Vagina (tissue), 2 donors: ENCODE measurements at regions not wholly inside any gene's neighbourhood (a gene's known extent, or its start where the extent isn't known, plus 50 kb on each side); places are given as distances from the start of the nearest gene placed in this dataset.
"Not testable (repeated sequence)": the region's sequence is repeated elsewhere in the genome, so short reads cannot be mapped to it uniquely, and the experiment has no call there.

Experiments used
- DNase-seq, 2 donors: peaks; one replicate each; pipeline ENCODE4 v3.0.0-alpha.2; 2017; ENCODE audit errors: extremely low spot score in 2 of 2
- H3K27ac ChIP-seq: fragments of 200-600 bp; sonication (generic); one replicate; pipeline ENCODE4 v1.5.1; 2019
- H3K27me3 ChIP-seq: fragments of 200-600 bp; sonication (generic); one replicate; pipeline ENCODE4 v1.5.1; 2019
- H3K36me3 ChIP-seq, 2 donors: fragments of 200-600 bp; sonication (generic); one replicate each; pipeline ENCODE4 v1.5.1; 2017 to 2019
- H3K4me1 ChIP-seq: fragments of 200-600 bp; sonication (generic); one replicate; pipeline ENCODE4 v1.5.1; 2019
- H3K4me3 ChIP-seq, 2 donors: fragments of 200-600 bp; sonication (generic); 1 replicate in 1 of 2; 2 replicates in 1 of 2; pipeline ENCODE4 v1.5.1; 2016 to 2019
- H3K9me3 ChIP-seq: fragments of 200-600 bp; sonication (generic); one replicate; pipeline ENCODE4 v1.5.1; 2019
- CTCF ChIP-seq, 3 experiments: fragments of 450-650 bp in 2 of 3; fragments of 200-600 bp in 1 of 3; sonication (generic) in 1 of 3; IDR thresholded peaks; one replicate each; pipeline ENCODE4 v1.5.1; 2017 to 2019; ENCODE audit warnings: antibody characterized with exemption in 3 of 3, mild to moderate bottlenecking in 2 of 3, moderate library complexity in 2 of 3
- POLR2A ChIP-seq, 2 donors: fragments of 450-650 bp; IDR thresholded peaks; one replicate each; pipeline ENCODE4 v1.6.1; 2017; ENCODE audit warnings: antibody characterized with exemption in 2 of 2, mild to moderate bottlenecking in 2 of 2, moderate library complexity in 2 of 2
- POLR2AphosphoS5 ChIP-seq, 2 donors: sonication (generic); formaldehyde crosslinking; IDR thresholded peaks; one replicate each; pipeline ENCODE4 v1.9.0; 2017; ENCODE audit warnings: antibody characterized with exemption in 2 of 2, mild to moderate bottlenecking in 2 of 2, low read depth in 1 of 2; ENCODE audit not compliant: insufficient read depth in 1 of 2
- intact Hi-C: fragments of 100-400 bp; cut with DNase I; formaldehyde crosslinking; loops from one replicate; pipeline ENCODE4 v1.15.1; 2023

GRCh38 chr1:56092684-56093570, 486.4 kb downstream of the PLPP3 start:
- peaks cover 7% of the 10 kb centered on the region for H3K4me1 ChIP-seq
- intact Hi-C loops = no loop called here
- DNase-seq = no peak
- no peaks in the 10 kb centered on the region for H3K27me3 ChIP-seq
- no peak overlapping the region for H3K4me3 ChIP-seq
- no peaks in the 10 kb centered on the region for H3K36me3 ChIP-seq
- H3K9me3 ChIP-seq = no peaks in the 10 kb centered on the region
- TF ChIP-seq CTCF (IDR thresholded peaks at IDR 0.05) (no peak), POLR2A (IDR thresholded peaks at IDR 0.05) (no peak), POLR2AphosphoS5 (IDR thresholded peaks at IDR 0.05; ENCODE audit: insufficient read depth in 1 of 2, low read depth in 1 of 2) (no peak)
- H3K27ac ChIP-seq = peak overlapping the region; percentile 48

GRCh38 chr1:56089826-56090225, 489.5 kb downstream of the PLPP3 start:
- intact Hi-C loops, H3K9me3 ChIP-seq, H3K4me1 ChIP-seq, H3K27me3 ChIP-seq, DNase-seq, H3K4me3 ChIP-seq, H3K36me3 ChIP-seq, H3K27ac ChIP-seq: not testable (repeated sequence)

GRCh38 chr1:56084246-56084645, 495.1 kb downstream of the PLPP3 start:
- TF ChIP-seq CTCF (IDR thresholded peaks at IDR 0.05) (no peak), POLR2AphosphoS5 (IDR thresholded peaks at IDR 0.05; ENCODE audit: insufficient read depth in 1 of 2, low read depth in 1 of 2) (no peak), POLR2A (IDR thresholded peaks at IDR 0.05) (no peak)
- H3K9me3 ChIP-seq = no peaks in the 10 kb centered on the region
- H3K27me3 ChIP-seq = no peaks in the 10 kb centered on the region
- H3K36me3 ChIP-seq = no peaks in the 10 kb centered on the region
- intact Hi-C loops = no loop called here
- H3K4me1 ChIP-seq = peaks cover 8% of the 10 kb centered on the region
- no peak for DNase-seq
- no peak overlapping the region for H3K4me3 ChIP-seq
- no peak overlapping the region for H3K27ac ChIP-seq

- Histone ChIP-seq H3K27me3 (no peaks in the 10 kb centered on the region), H3K9me3 (no peaks in the 10 kb centered on the region), H3K27ac (no peak overlapping the region), H3K36me3 (no peaks in the 10 kb centered on the region), H3K4me3 (no peak overlapping the region), H3K4me1 (peaks cover 8% of the 10 kb centered on the region)
- TF ChIP-seq POLR2AphosphoS5 (IDR thresholded peaks at IDR 0.05; ENCODE audit: insufficient read depth in 1 of 2, low read depth in 1 of 2) = no peak
- TF ChIP-seq CTCF (IDR thresholded peaks at IDR 0.05) = no peak
- TF ChIP-seq POLR2A (IDR thresholded peaks at IDR 0.05) = no peak
- intact Hi-C loops = no loop called here
- DNase-seq = no peak
Observed at GRCh38 chr1:56081736-56082135, 497.6 kb downstream of the PLPP3 start.

- H3K27me3 ChIP-seq = no peaks in the 10 kb centered on the region
- TF ChIP-seq POLR2AphosphoS5 (IDR thresholded peaks at IDR 0.05; ENCODE audit: insufficient read depth in 1 of 2, low read depth in 1 of 2) = no peak
- TF ChIP-seq POLR2A (IDR thresholded peaks at IDR 0.05) = no peak
- TF ChIP-seq CTCF (IDR thresholded peaks at IDR 0.05) = no peak
- DNase-seq = peak in 1 of 2 donors; percentile 94
- peaks cover 8% of the 10 kb centered on the region for H3K4me1 ChIP-seq
- H3K36me3 ChIP-seq = no peaks in the 10 kb centered on the region
- intact Hi-C loops = no loop called here
- no peaks in the 10 kb centered on the region for H3K9me3 ChIP-seq
- H3K27ac ChIP-seq = peak overlapping the region; percentile 58
- H3K4me3 ChIP-seq = no peak overlapping the region
Observed at GRCh38 chr1:56081173-56081572, 498.2 kb downstream of the PLPP3 start.
